ENCODE measurements at regions not wholly inside any gene's neighbourhood (a gene's known extent, or its start where the extent isn't known, plus 50 kb on each side); places are given as distances from the start of the nearest gene placed in this dataset.

- 73 to 77% methylated on average over 4 of the region's 4 CpGs for WGBS, 2 donors
- Histone ChIP-seq H3K4me1 (peaks cover 0 to 10% (median 0%) of the 10 kb centered on the region in 3 donors), H3K4me3 (no peak overlapping the region), H3K27me3 (no peaks in the 10 kb centered on the region), H3K27ac (no peak overlapping the region), H3K36me3 (no peaks in the 10 kb centered on the region), H3K9me3 (no peaks in the 10 kb centered on the region)
- ATAC-seq (no peak), DNase-seq (no peak), FAIRE-seq (no peak)
- intact Hi-C loops (cut with DNase I): no loop called here
- no peak for TF ChIP-seq CTCF (IDR thresholded peaks at IDR 0.05)
Measured at GRCh38 chr4:124480061-124480460, 232.5 kb downstream of the ANKRD50 start.

GRCh38 chr4:124481123-124481522 lies 231.4 kb downstream of the ANKRD50 start:
- no peaks in the 10 kb centered on the region for H3K9me3 ChIP-seq
- FAIRE-seq: no peak
- peaks cover 0 to 10% (median 0%) of the 10 kb centered on the region in 3 donors for H3K4me1 ChIP-seq
- H3K36me3 ChIP-seq: no peaks in the 10 kb centered on the region
- 82 to 92% methylated on average over 3 of the region's 3 CpGs for WGBS, 2 donors
- no peak for TF ChIP-seq CTCF (IDR thresholded peaks at IDR 0.05)
- no peak overlapping the region for H3K4me3 ChIP-seq
- H3K27ac ChIP-seq: no peak overlapping the region
- DNase-seq: no peak
- no peak for ATAC-seq
- H3K27me3 ChIP-seq: no peaks in the 10 kb centered on the region
- intact Hi-C loops (cut with DNase I): no loop called here

- no peak overlapping the region for H3K27ac ChIP-seq
- FAIRE-seq: no peak
- WGBS, 2 donors: 34 to 35% methylated on average over 6 of the region's 6 CpGs
- H3K4me1 ChIP-seq: peaks cover 0 to 10% (median 0%) of the 10 kb centered on the region in 3 donors
- TF ChIP-seq CTCF (IDR thresholded peaks at IDR 0.05): no peak
- H3K9me3 ChIP-seq: no peaks in the 10 kb centered on the region
- ATAC-seq: peak in 2 of 4 donors; percentile 46 to 80
- H3K4me3 ChIP-seq: no peak overlapping the region
- DNase-seq: peak in 1 of 6 donors; percentile 22
- intact Hi-C loops (cut with DNase I): no loop called here
- H3K36me3 ChIP-seq: no peaks in the 10 kb centered on the region
- H3K27me3 ChIP-seq: no peaks in the 10 kb centered on the region
Measured at GRCh38 chr4:124483048-124483906, 229.3 kb downstream of the ANKRD50 start.

GRCh38 chr4:124484008-124484407 lies 228.5 kb downstream of the ANKRD50 start:
- FAIRE-seq: no peak
- Histone ChIP-seq H3K4me1 (peaks cover 0 to 10% (median 0%) of the 10 kb centered on the region in 3 donors), H3K9me3 (no peaks in the 10 kb centered on the region), H3K4me3 (no peak overlapping the region), H3K36me3 (no peaks in the 10 kb centered on the region), H3K27ac (no peak overlapping the region), H3K27me3 (no peaks in the 10 kb centered on the region)
- no peak for DNase-seq
- no peak for TF ChIP-seq CTCF (IDR thresholded peaks at IDR 0.05)
- ATAC-seq: peak in 2 of 4 donors; percentile 68 to 86
- intact Hi-C loops (cut with DNase I): no loop called here

GRCh38 chr4:124484940-124485339 lies 227.6 kb downstream of the ANKRD50 start:
- Histone ChIP-seq H3K9me3 (no peaks in the 10 kb centered on the region), H3K27ac (no peak overlapping the region), H3K4me3 (no peak overlapping the region), H3K27me3 (no peaks in the 10 kb centered on the region), H3K36me3 (no peaks in the 10 kb centered on the region), H3K4me1 (peaks cover 0 to 10% (median 0%) of the 10 kb centered on the region in 3 donors)
- intact Hi-C loops (cut with DNase I): no loop called here
- DNase-seq (no peak), ATAC-seq (no peak), FAIRE-seq (no peak)
- WGBS, 2 donors: 90 to 93% methylated on average over 2 of the region's 2 CpGs
- no peak for TF ChIP-seq CTCF (IDR thresholded peaks at IDR 0.05)

Measured in pancreas (tissue), 10 donors.